CD4-positive, alpha-beta T cell treated with Interleukin-4 for 1 hour (primary cell): ENCODE measurements at regions not wholly inside any gene's neighbourhood (a gene's known extent, or its start where the extent isn't known, plus 50 kb on each side); places are given as distances from the start of the nearest gene placed in this dataset.
"Not testable (repeated sequence)": the region's sequence is repeated elsewhere in the genome, so short reads cannot be mapped to it uniquely, and the experiment has no call there.

Experiments used
- DNase-seq, 2 donors: peaks; one replicate each; pipeline ENCODE4 v3.0.0-alpha.2; 2020 to 2022

DNA sequence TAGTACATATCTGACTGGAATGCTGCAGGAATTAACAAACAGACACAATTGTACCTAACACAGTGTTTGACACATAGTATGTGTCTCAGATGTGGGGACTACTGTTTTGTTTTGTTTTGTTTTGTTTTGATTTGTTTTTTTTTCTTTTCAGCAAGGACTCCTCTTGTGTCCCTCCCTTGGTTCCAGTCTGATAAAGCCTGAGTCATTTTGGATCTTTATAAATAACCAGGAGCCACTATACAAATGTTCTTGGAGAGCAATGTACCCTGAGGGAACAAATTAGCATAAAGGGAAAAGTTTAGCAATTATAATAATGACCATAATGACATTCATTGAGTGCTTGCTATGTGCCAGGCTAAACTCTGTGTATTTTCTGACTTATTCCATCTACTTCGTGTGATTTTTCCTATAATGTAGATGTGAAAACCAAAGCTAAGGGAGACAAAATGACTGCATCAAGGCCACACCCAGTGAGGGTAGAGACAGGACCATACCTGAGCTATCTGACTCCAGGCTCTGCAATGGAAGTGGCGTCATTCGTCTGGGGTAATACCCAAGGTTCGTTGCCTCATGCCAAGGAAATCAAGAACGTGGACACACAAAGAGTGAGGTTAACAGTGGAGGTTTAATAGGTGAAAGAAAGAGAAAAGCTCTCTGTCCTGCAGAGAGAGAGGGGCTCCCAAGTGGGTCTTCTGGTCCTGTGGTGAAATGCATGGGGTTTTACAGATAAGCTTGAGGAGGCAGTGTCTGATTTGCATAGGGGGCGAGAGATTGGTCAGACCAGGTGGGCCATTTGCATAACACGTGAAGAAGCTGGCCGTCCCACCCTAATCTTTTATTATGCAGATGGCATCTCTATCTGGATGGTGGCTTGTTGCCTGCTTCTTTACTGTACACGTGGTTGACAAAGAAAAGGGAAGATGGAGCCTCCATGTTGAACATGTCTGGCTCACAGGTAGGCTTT lies 285.5 kb upstream of the SFSWAP start:
- no peak for DNase-seq

- no peak for DNase-seq
Observed at GRCh38 chr12:131428091-131428685, 282.7 kb upstream of the SFSWAP start.

GRCh38 chr12:131429221-131429620 lies 281.7 kb upstream of the SFSWAP start:
- not testable (repeated sequence) for DNase-seq

DNA sequence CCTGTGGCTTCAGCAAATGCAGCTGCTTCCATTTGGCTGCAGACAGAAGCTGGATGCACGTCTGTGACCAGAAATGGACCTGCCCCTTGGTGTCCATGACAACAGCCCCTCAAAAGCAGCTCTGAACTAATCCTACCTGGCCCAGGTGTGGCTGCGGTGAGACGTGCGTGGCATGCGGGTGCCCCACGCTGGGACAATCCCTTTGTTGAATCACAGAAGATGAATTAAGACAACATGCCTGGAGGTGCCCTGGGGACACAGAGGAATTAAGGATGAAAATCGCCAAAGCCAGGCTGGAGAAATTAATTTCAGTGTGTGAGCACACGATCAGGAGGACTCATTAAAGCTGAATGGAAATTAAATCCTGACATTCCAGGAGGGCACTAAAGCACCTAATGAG lies 281.2 kb upstream of the SFSWAP start:
- DNase-seq: not testable (repeated sequence)

DNA sequence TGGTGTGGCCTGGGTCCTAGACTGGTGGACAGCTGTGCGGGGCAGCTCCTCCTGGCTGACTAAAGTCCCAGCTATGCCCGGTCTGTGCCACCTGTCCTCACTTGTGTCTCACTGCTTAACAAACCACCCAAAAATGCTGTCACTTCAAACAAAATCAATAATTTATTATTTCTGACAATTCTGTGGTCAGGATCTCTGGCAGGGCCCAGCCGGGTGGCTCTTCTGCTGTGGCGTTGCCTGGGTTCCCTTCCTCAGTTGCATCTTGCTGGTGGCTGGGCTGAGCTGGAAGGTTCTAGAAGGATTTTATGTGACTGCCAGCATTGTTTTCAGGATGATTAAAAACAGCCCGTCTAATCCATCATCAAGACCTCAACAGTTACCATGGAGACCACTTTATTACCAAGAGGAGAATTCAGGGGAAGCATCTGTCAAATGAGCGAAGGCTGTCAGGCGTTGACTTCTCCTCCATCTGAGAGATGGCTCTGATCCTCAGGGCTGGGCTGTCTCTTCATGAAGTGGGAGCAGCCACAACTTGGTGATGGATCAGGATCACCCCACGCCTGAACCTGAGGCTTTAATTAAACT lies 280.6 kb upstream of the SFSWAP start:
- DNase-seq: no peak

GRCh38 chr12:131431126-131431655 lies 279.7 kb upstream of the SFSWAP start:
- DNase-seq: not testable (repeated sequence)

DNA sequence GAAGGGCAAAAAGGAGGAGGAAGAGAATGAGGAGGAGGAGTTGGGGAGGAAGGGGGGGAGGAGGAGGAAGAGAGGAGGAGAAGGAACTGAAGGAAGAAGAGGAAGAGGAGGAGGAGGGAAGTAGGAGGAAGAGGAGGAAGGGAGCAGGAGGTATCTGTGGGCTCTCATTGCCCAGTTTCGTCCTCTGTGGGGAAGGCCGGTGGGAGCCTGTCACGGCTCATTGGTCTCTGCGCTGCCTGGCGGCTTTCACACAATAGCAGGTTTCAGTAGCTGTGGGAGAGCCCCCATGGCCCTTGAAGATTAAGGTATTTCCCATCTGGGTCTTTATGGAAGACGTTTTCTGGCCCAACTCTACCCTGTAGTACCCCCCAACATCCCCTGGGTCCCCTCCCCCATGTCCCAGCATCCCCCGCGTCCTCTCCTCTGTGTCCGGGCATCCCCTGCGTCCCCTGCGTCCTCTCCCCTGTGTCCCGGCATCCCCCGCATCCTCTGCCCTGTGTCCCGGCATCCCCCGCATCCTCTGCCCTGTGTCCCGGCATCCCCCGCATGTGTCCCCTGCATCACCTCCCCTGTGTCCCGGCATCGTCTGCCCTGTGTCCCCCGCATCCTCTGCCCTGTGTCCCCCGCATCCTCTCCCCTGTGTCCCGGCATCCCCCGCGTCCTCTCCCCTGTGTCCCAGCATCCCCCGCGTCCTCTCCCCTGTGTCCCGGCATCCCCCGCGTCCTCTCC lies 278.2 kb upstream of the SFSWAP start:
- DNase-seq: no peak

DNA sequence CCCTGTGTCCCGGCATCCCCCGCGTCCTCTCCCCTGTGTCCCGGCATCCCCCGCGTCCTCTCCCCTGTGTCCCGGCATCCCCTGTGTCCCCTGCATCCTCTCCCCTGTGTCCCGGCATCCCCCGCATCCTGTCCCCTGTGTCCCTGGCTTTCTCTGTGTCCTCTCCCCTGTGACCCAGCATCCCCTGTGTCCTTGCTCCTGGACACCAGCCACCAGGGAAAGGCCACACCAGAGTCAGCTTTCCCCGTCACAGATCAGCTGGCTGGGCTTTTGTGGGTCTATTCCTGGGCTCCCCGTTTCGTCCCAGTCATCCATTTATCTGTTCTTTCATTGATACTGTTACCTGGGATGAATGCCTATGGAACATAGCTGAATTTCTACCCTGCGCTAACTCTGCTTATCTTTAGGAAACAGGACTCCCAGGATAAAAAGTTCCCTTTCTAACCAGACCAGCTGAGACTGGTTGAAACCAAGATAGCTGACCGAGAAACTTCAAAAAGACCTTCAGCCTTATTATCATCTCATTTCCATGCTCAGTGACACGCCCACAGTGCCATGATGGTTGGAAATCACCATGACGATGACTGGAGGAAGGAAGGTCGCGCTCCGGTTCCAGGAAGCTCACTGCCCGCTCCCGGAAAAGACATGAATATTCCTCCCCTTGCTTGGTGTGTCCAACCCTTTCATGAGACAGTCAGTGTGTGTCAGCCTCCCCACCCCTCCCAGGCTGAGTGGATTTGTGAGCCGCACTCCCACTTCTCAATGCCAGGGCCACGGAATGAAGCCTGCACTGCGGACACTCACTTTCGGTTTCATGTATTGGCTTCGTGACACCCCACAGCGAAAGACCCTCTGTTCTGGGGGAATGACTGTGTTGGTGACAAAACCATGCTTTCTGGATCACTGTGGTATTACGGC lies 276.4 kb upstream of the SFSWAP start:
- no peak for DNase-seq

- DNase-seq: no peak
Observed at GRCh38 chr12:131436922-131437705, 273.8 kb upstream of the SFSWAP start.

- DNase-seq: no peak
Observed at GRCh38 chr12:131437706-131438492, 273.0 kb upstream of the SFSWAP start.

GRCh38 chr12:131438493-131438835 lies 272.4 kb upstream of the SFSWAP start:
- DNase-seq: not testable (repeated sequence)

- DNase-seq: no peak
Observed at GRCh38 chr12:131438881-131439280, 272.0 kb upstream of the SFSWAP start.

GRCh38 chr12:131439752-131440151 lies 271.1 kb upstream of the SFSWAP start:
- DNase-seq: not testable (repeated sequence)

GRCh38 chr12:131440209-131441059 lies 270.5 kb upstream of the SFSWAP start:
- not testable (repeated sequence) for DNase-seq

DNA sequence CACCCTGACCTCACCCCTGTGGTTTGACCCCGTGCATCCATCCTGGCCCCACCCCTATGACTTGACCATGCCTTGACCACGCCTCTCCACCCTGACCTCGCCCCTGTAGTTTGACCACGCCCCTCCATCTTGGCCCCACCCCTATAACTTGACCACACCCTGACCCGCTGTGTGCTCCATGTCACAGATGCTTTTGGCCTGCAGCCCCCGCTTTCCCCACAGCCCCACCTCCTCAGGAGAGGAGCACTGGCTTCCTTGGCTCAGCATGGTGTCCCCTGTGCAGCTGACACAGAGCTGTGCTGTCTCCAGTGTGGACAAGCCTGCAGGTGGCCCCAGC lies 269.9 kb upstream of the SFSWAP start:
- DNase-seq: no peak

GRCh38 chr12:131441638-131442336 lies 269.1 kb upstream of the SFSWAP start:
- no peak for DNase-seq

DNA sequence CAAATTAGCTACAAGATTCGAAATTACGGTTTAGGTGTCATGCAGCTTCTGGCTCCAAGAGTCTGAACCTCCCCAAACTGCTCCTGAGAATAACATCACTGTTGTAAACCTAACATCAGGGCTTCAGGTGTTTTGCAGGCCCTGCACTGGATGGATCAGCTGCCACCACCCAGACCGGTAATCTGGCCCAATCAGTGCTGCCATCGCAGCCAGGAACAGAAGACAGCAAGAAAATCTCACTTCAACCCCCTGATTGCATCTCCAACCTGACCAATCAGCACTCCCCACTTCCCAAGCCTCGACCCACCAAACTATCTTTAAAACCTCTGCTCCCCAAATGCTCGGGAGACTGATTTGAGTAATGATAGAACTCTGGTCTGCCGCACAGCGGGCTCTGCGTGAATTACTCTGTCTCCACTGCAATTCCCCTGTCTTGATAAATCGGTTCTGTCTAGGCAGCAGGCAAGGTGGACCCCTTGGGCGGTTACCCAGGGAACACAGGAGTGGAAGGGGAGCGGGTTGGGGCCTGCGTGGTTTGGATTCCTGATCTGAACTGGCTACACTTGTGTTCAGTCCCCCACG lies 268.5 kb upstream of the SFSWAP start:
- DNase-seq: no peak
